Heart left ventricle (tissue), 13 donors: ENCODE measurements at regions not wholly inside any gene's neighbourhood (a gene's known extent, or its start where the extent isn't known, plus 50 kb on each side); places are given as distances from the start of the nearest gene placed in this dataset.

Source experiments
- POLR2A ChIP-seq, 2 donors: fragments of 450-650 bp; IDR thresholded peaks; one replicate each; pipeline ENCODE4 v1.6.1; 2017; ENCODE audit warnings: antibody characterized with exemption in 2 of 2, mild to moderate bottlenecking in 2 of 2, moderate library complexity in 2 of 2
- TF ChIP-seq, protein P1 (sequence below), 12 donors: fragments of 200-600 bp; sonication (generic) in 4 of 12; IDR thresholded peaks; one replicate each; pipeline versions ENCODE4 v1.5.0 to v1.8.0; 2018 to 2022; ENCODE audit warnings: antibody characterized with exemption in 12 of 12, mild to moderate bottlenecking in 5 of 12
- donor health status: ischemic (EF 13 %, LVEDD 7.1; RV severe dilation, severe dysfunction).
- donor health status: DM: no; HTN: yes; CAD: no.
- donor health status: DM: no; HTN: no; CAD: no.
- donor health status: ischemic (EF 25% LVEDD 6.9; RV normal size, moderate dysfunction).
- donor health status: ischemic (EF 25% LVEDD 5.7; RV mildly dilated, moderate dysfunction).
- donor health status: ischemic (EF 35%, LVEDD 5.7; RV mildly dilated, moderate dysfunction).
- donor health status: nonischemic (EF 11% LVEDD 7.7; RV severe dilation, severe dysfunction).
- donor health status: DM: yes; HTN: yes; CAD: no.
- donor health status: PGD.
- donor health status: ischemic (EF 29% LVEDD 5.4; RV normal size, mild dysfunction).
- donor health status: nonischemic (EF 23%, LVEDD 6.1; RV moderate dilation, normal function).

DNA sequence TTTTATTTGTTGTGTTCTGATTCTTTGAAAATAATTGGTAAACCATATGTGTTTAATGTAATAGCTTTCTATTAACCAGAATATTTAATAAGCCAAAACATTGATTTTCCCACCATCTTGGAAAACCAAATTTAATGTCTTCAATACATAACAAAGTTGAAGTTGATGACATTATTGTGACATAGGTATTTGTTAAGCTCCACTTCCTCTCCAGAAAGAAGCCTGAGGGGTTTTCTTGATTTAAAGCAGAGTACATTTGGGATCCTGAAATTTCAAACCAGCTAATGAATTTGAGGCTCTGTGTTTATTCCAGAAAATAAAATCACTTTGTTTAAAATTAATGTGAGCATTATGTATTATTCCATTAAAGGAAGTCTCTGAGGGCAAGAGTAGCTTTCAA is 106.3 kb downstream of the PERP start:
- TF ChIP-seq, protein P1, sequence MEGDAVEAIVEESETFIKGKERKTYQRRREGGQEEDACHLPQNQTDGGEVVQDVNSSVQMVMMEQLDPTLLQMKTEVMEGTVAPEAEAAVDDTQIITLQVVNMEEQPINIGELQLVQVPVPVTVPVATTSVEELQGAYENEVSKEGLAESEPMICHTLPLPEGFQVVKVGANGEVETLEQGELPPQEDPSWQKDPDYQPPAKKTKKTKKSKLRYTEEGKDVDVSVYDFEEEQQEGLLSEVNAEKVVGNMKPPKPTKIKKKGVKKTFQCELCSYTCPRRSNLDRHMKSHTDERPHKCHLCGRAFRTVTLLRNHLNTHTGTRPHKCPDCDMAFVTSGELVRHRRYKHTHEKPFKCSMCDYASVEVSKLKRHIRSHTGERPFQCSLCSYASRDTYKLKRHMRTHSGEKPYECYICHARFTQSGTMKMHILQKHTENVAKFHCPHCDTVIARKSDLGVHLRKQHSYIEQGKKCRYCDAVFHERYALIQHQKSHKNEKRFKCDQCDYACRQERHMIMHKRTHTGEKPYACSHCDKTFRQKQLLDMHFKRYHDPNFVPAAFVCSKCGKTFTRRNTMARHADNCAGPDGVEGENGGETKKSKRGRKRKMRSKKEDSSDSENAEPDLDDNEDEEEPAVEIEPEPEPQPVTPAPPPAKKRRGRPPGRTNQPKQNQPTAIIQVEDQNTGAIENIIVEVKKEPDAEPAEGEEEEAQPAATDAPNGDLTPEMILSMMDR (IDR thresholded peaks at IDR 0.05): no peak
- TF ChIP-seq POLR2A (IDR thresholded peaks at IDR 0.05): no peak
